ENCODE measurements at regions not wholly inside any gene's neighbourhood (a gene's known extent, or its start where the extent isn't known, plus 50 kb on each side); places are given as distances from the start of the nearest gene placed in this dataset.

- no peak overlapping the region for H3K4me3 ChIP-seq (ENCODE audit: low read length in 2 of 2)
- no peak for DNase-seq (ENCODE audit: low read depth in 6 of 9, low spot score in 9 of 9)
- 81% methylated on average over 8 of the region's 8 CpGs for WGBS
Observed at GRCh38 chr13:75161804-75162203, 320.2 kb downstream of the TBC1D4 start.

GRCh38 chr13:75160984-75161383 lies 321.0 kb downstream of the TBC1D4 start:
- Histone ChIP-seq H3K27me3 (ENCODE audit: control insufficient read depth in 2 of 2, insufficient read depth in 1 of 2, low read length in 1 of 2) (no peaks in the 10 kb centered on the region), H3K9me3 (ENCODE audit: control insufficient read depth in 2 of 2, insufficient read depth in 1 of 2, low read length in 1 of 2) (no peaks in the 10 kb centered on the region), H3K27ac (ENCODE audit: low read depth in 1 of 2, low read length in 1 of 2) (no peak overlapping the region), H3K36me3 (ENCODE audit: control insufficient read depth in 2 of 2, insufficient read depth in 2 of 2, low read length in 1 of 2) (no peaks in the 10 kb centered on the region), H3K4me1 (ENCODE audit: control insufficient read depth in 2 of 2, insufficient read depth in 2 of 2, low read length in 2 of 2) (no peaks in the 10 kb centered on the region), H3K4me3 (ENCODE audit: low read length in 2 of 2) (no peak overlapping the region)
- DNase-seq (ENCODE audit: low read depth in 6 of 9, low spot score in 9 of 9): no peak
- 100% methylated on average over 1 of the region's 1 CpG for WGBS

More at GRCh38 chr13:75161804-75162203, 320.2 kb downstream of the TBC1D4 start:
- H3K4me1 ChIP-seq (ENCODE audit: control insufficient read depth in 2 of 2, insufficient read depth in 2 of 2, low read length in 2 of 2): no peaks in the 10 kb centered on the region
- H3K27ac ChIP-seq (ENCODE audit: low read depth in 1 of 2, low read length in 1 of 2): no peak overlapping the region
- no peaks in the 10 kb centered on the region for H3K36me3 ChIP-seq (ENCODE audit: control insufficient read depth in 2 of 2, insufficient read depth in 2 of 2, low read length in 1 of 2)
- H3K9me3 ChIP-seq (ENCODE audit: control insufficient read depth in 2 of 2, insufficient read depth in 1 of 2, low read length in 1 of 2): no peaks in the 10 kb centered on the region
- no peaks in the 10 kb centered on the region for H3K27me3 ChIP-seq (ENCODE audit: control insufficient read depth in 2 of 2, insufficient read depth in 1 of 2, low read length in 1 of 2)

- no peak overlapping the region for H3K27ac ChIP-seq (ENCODE audit: low read depth in 1 of 2, low read length in 1 of 2)
- H3K9me3 ChIP-seq (ENCODE audit: control insufficient read depth in 2 of 2, insufficient read depth in 1 of 2, low read length in 1 of 2): no peaks in the 10 kb centered on the region
- WGBS: 86% methylated on average over 4 of the region's 4 CpGs
- no peaks in the 10 kb centered on the region for H3K36me3 ChIP-seq (ENCODE audit: control insufficient read depth in 2 of 2, insufficient read depth in 2 of 2, low read length in 1 of 2)
- no peaks in the 10 kb centered on the region for H3K27me3 ChIP-seq (ENCODE audit: control insufficient read depth in 2 of 2, insufficient read depth in 1 of 2, low read length in 1 of 2)
- no peak overlapping the region for H3K4me3 ChIP-seq (ENCODE audit: low read length in 2 of 2)
- DNase-seq (ENCODE audit: low read depth in 6 of 9, low spot score in 9 of 9): no peak
- no peaks in the 10 kb centered on the region for H3K4me1 ChIP-seq (ENCODE audit: control insufficient read depth in 2 of 2, insufficient read depth in 2 of 2, low read length in 2 of 2)
Observed at GRCh38 chr13:75154331-75154730, 327.6 kb downstream of the TBC1D4 start.

GRCh38 chr13:75153834-75154233 lies 328.1 kb downstream of the TBC1D4 start:
- H3K4me3 ChIP-seq (ENCODE audit: low read length in 2 of 2): no peak overlapping the region

GRCh38 chr13:75153386-75153785 lies 328.6 kb downstream of the TBC1D4 start:
- Histone ChIP-seq H3K4me1 (ENCODE audit: control insufficient read depth in 2 of 2, insufficient read depth in 2 of 2, low read length in 2 of 2) (no peaks in the 10 kb centered on the region), H3K36me3 (ENCODE audit: control insufficient read depth in 2 of 2, insufficient read depth in 2 of 2, low read length in 1 of 2) (no peaks in the 10 kb centered on the region), H3K4me3 (ENCODE audit: low read length in 2 of 2) (no peak overlapping the region), H3K27ac (ENCODE audit: low read depth in 1 of 2, low read length in 1 of 2) (no peak overlapping the region), H3K27me3 (ENCODE audit: control insufficient read depth in 2 of 2, insufficient read depth in 1 of 2, low read length in 1 of 2) (no peaks in the 10 kb centered on the region), H3K9me3 (ENCODE audit: control insufficient read depth in 2 of 2, insufficient read depth in 1 of 2, low read length in 1 of 2) (no peaks in the 10 kb centered on the region)
- no peak for DNase-seq (ENCODE audit: low read depth in 6 of 9, low spot score in 9 of 9)
- 76% methylated on average over 4 of the region's 4 CpGs for WGBS

More at GRCh38 chr13:75153834-75154233, 328.1 kb downstream of the TBC1D4 start:
- DNase-seq (ENCODE audit: low read depth in 6 of 9, low spot score in 9 of 9): no peak
- H3K36me3 ChIP-seq (ENCODE audit: control insufficient read depth in 2 of 2, insufficient read depth in 2 of 2, low read length in 1 of 2): no peaks in the 10 kb centered on the region
- H3K27me3 ChIP-seq (ENCODE audit: control insufficient read depth in 2 of 2, insufficient read depth in 1 of 2, low read length in 1 of 2): no peaks in the 10 kb centered on the region
- H3K9me3 ChIP-seq (ENCODE audit: control insufficient read depth in 2 of 2, insufficient read depth in 1 of 2, low read length in 1 of 2): no peaks in the 10 kb centered on the region
- H3K4me1 ChIP-seq (ENCODE audit: control insufficient read depth in 2 of 2, insufficient read depth in 2 of 2, low read length in 2 of 2): no peaks in the 10 kb centered on the region
- no peak overlapping the region for H3K27ac ChIP-seq (ENCODE audit: low read depth in 1 of 2, low read length in 1 of 2)

- WGBS: 63% methylated on average over 3 of the region's 3 CpGs
- Histone ChIP-seq H3K27ac (ENCODE audit: low read depth in 1 of 2, low read length in 1 of 2) (no peak overlapping the region), H3K4me3 (ENCODE audit: low read length in 2 of 2) (no peak overlapping the region), H3K36me3 (ENCODE audit: control insufficient read depth in 2 of 2, insufficient read depth in 2 of 2, low read length in 1 of 2) (no peaks in the 10 kb centered on the region), H3K4me1 (ENCODE audit: control insufficient read depth in 2 of 2, insufficient read depth in 2 of 2, low read length in 2 of 2) (no peaks in the 10 kb centered on the region), H3K9me3 (ENCODE audit: control insufficient read depth in 2 of 2, insufficient read depth in 1 of 2, low read length in 1 of 2) (no peaks in the 10 kb centered on the region), H3K27me3 (ENCODE audit: control insufficient read depth in 2 of 2, insufficient read depth in 1 of 2, low read length in 1 of 2) (no peaks in the 10 kb centered on the region)
- no peak for DNase-seq (ENCODE audit: low read depth in 6 of 9, low spot score in 9 of 9)
Observed at GRCh38 chr13:75151081-75151643, 330.8 kb downstream of the TBC1D4 start.

GRCh38 chr13:75149776-75150175 lies 332.2 kb downstream of the TBC1D4 start:
- H3K4me1 ChIP-seq (ENCODE audit: control insufficient read depth in 2 of 2, insufficient read depth in 2 of 2, low read length in 2 of 2): no peaks in the 10 kb centered on the region
- H3K36me3 ChIP-seq (ENCODE audit: control insufficient read depth in 2 of 2, insufficient read depth in 2 of 2, low read length in 1 of 2): no peaks in the 10 kb centered on the region
- DNase-seq (ENCODE audit: low read depth in 6 of 9, low spot score in 9 of 9): no peak
- no peak overlapping the region for H3K27ac ChIP-seq (ENCODE audit: low read depth in 1 of 2, low read length in 1 of 2)
- H3K27me3 ChIP-seq (ENCODE audit: control insufficient read depth in 2 of 2, insufficient read depth in 1 of 2, low read length in 1 of 2): no peaks in the 10 kb centered on the region
- no peaks in the 10 kb centered on the region for H3K9me3 ChIP-seq (ENCODE audit: control insufficient read depth in 2 of 2, insufficient read depth in 1 of 2, low read length in 1 of 2)
- no peak overlapping the region for H3K4me3 ChIP-seq (ENCODE audit: low read length in 2 of 2)

GRCh38 chr13:75147946-75148345 lies 334.0 kb downstream of the TBC1D4 start:
- Histone ChIP-seq H3K36me3 (ENCODE audit: control insufficient read depth in 2 of 2, insufficient read depth in 2 of 2, low read length in 1 of 2) (no peaks in the 10 kb centered on the region), H3K4me3 (ENCODE audit: low read length in 2 of 2) (no peak overlapping the region), H3K9me3 (ENCODE audit: control insufficient read depth in 2 of 2, insufficient read depth in 1 of 2, low read length in 1 of 2) (no peaks in the 10 kb centered on the region), H3K4me1 (ENCODE audit: control insufficient read depth in 2 of 2, insufficient read depth in 2 of 2, low read length in 2 of 2) (no peaks in the 10 kb centered on the region), H3K27ac (ENCODE audit: low read depth in 1 of 2, low read length in 1 of 2) (no peak overlapping the region), H3K27me3 (ENCODE audit: control insufficient read depth in 2 of 2, insufficient read depth in 1 of 2, low read length in 1 of 2) (no peaks in the 10 kb centered on the region)
- 82% methylated on average over 5 of the region's 5 CpGs for WGBS
- no peak for DNase-seq (ENCODE audit: low read depth in 6 of 9, low spot score in 9 of 9)

- no peak overlapping the region for H3K27ac ChIP-seq (ENCODE audit: low read depth in 1 of 2, low read length in 1 of 2)
- no peaks in the 10 kb centered on the region for H3K36me3 ChIP-seq (ENCODE audit: control insufficient read depth in 2 of 2, insufficient read depth in 2 of 2, low read length in 1 of 2)
- H3K4me1 ChIP-seq (ENCODE audit: control insufficient read depth in 2 of 2, insufficient read depth in 2 of 2, low read length in 2 of 2): no peaks in the 10 kb centered on the region
- H3K9me3 ChIP-seq (ENCODE audit: control insufficient read depth in 2 of 2, insufficient read depth in 1 of 2, low read length in 1 of 2): no peaks in the 10 kb centered on the region
- 95% methylated on average over 1 of the region's 1 CpG for whole genome bisulfite sequencing
- DNase-seq (ENCODE audit: low read depth in 6 of 9, low spot score in 9 of 9): no peak
- H3K4me3 ChIP-seq (ENCODE audit: low read length in 2 of 2): no peak overlapping the region
- H3K27me3 ChIP-seq (ENCODE audit: control insufficient read depth in 2 of 2, insufficient read depth in 1 of 2, low read length in 1 of 2): no peaks in the 10 kb centered on the region
Observed at GRCh38 chr13:75146436-75146835, 335.5 kb downstream of the TBC1D4 start.

GRCh38 chr13:75145927-75146326 lies 336.0 kb downstream of the TBC1D4 start:
- Histone ChIP-seq H3K27ac (ENCODE audit: low read depth in 1 of 2, low read length in 1 of 2) (no peak overlapping the region), H3K36me3 (ENCODE audit: control insufficient read depth in 2 of 2, insufficient read depth in 2 of 2, low read length in 1 of 2) (no peaks in the 10 kb centered on the region), H3K4me3 (ENCODE audit: low read length in 2 of 2) (no peak overlapping the region), H3K9me3 (ENCODE audit: control insufficient read depth in 2 of 2, insufficient read depth in 1 of 2, low read length in 1 of 2) (no peaks in the 10 kb centered on the region), H3K27me3 (ENCODE audit: control insufficient read depth in 2 of 2, insufficient read depth in 1 of 2, low read length in 1 of 2) (no peaks in the 10 kb centered on the region), H3K4me1 (ENCODE audit: control insufficient read depth in 2 of 2, insufficient read depth in 2 of 2, low read length in 2 of 2) (no peaks in the 10 kb centered on the region)
- 97% methylated on average over 1 of the region's 1 CpG for WGBS
- DNase-seq (ENCODE audit: low read depth in 6 of 9, low spot score in 9 of 9): no peak

Data from thymus (tissue), 11 donors.